Gastroesophageal sphincter (tissue), 3 donors: ENCODE measurements at regions not wholly inside any gene's neighbourhood (a gene's known extent, or its start where the extent isn't known, plus 50 kb on each side); places are given as distances from the start of the nearest gene placed in this dataset.

Experiments used
- CTCF ChIP-seq, 4 experiments: fragments of 200-600 bp in 2 of 4; fragments of 450-650 bp in 2 of 4; sonication (generic) in 1 of 4; IDR thresholded peaks; one replicate each; pipeline ENCODE4 v1.5.1; 2017 to 2019; ENCODE audit warnings: antibody characterized with exemption in 4 of 4, mild to moderate bottlenecking in 2 of 4, moderate library complexity in 2 of 4
- EP300 ChIP-seq: sonication (generic); formaldehyde crosslinking; IDR thresholded peaks from one replicate; pipeline ENCODE4 v1.6.1; 2017; ENCODE audit warnings: antibody characterized with exemption, mild to moderate bottlenecking
- POLR2A ChIP-seq, 2 donors: fragments of 450-650 bp; IDR thresholded peaks; one replicate each; pipeline ENCODE4 v1.6.1; 2017; ENCODE audit warnings: antibody characterized with exemption in 2 of 2, mild to moderate bottlenecking in 2 of 2, moderate library complexity in 1 of 2
- POLR2AphosphoS5 ChIP-seq: sonication (generic); formaldehyde crosslinking; IDR thresholded peaks from one replicate; pipeline ENCODE4 v1.6.1; 2017; ENCODE audit warnings: antibody characterized with exemption

- no peak for TF ChIP-seq CTCF (IDR thresholded peaks at IDR 0.05)
- TF ChIP-seq POLR2AphosphoS5, result no peak
- TF ChIP-seq EP300, result no peak
- no peak for TF ChIP-seq POLR2A (IDR thresholded peaks at IDR 0.05)
Measured at GRCh38 chr1:199449681-199450080, 577.8 kb upstream of the NR5A2 start.
